ENCODE measurements at regions not wholly inside any gene's neighbourhood (a gene's known extent, or its start where the extent isn't known, plus 50 kb on each side); places are given as distances from the start of the nearest gene placed in this dataset.

GRCh38 chr7:153030976-153031375 is 271.4 kb downstream of the ACTR3B start:
- no peak for TF ChIP-seq EZH2phosphoT487 (IDR thresholded peaks at IDR 0.05)
- no peak for TF ChIP-seq CTCF (IDR thresholded peaks at IDR 0.05)
- no peak for TF ChIP-seq EZH2 (IDR thresholded peaks at IDR 0.05)

Measured in neural progenitor cell (in vitro differentiated cells).